ENCODE measurements at regions not wholly inside any gene's neighbourhood (a gene's known extent, or its start where the extent isn't known, plus 50 kb on each side); places are given as distances from the start of the nearest gene placed in this dataset.

GRCh38 chr13:65551208-65551607, 1678.9 kb downstream of the PCDH9 start:
- no peak for TF ChIP-seq CTCF (conservative IDR thresholded peaks at IDR 0.05; ENCODE audit: low read depth)
- CTCF ChIA-PET: no interaction called here
- POLR2A ChIA-PET (ENCODE audit: low non-redundant PET): no interaction called here
- no peak for DNase-seq (ENCODE audit: low spot score)
- H3K27ac ChIP-seq: no peak overlapping the region

GRCh38 chr13:65540175-65540574, 1690.0 kb downstream of the PCDH9 start:
- no peak overlapping the region for H3K27ac ChIP-seq
- POLR2A ChIA-PET (ENCODE audit: low non-redundant PET): no interaction called here
- no peak for DNase-seq (ENCODE audit: low spot score)
- CTCF ChIA-PET: interaction anchor here (0.6 kb wide), 1 partner anchor 490 kb away, joined by 3 read pairs; no protein-coding TSS in a partner anchor
- no peak for TF ChIP-seq CTCF (conservative IDR thresholded peaks at IDR 0.05; ENCODE audit: low read depth)

GRCh38 chr13:65535370-65535769, 1694.8 kb downstream of the PCDH9 start:
- POLR2A ChIA-PET (ENCODE audit: low non-redundant PET): no interaction called here
- no peak overlapping the region for H3K27ac ChIP-seq
- no peak for TF ChIP-seq CTCF (conservative IDR thresholded peaks at IDR 0.05; ENCODE audit: low read depth)
- DNase-seq (ENCODE audit: low spot score): no peak
- CTCF ChIA-PET: no interaction called here

- CTCF ChIA-PET: no interaction called here
- TF ChIP-seq CTCF (conservative IDR thresholded peaks at IDR 0.05; ENCODE audit: low read depth): no peak
- H3K27ac ChIP-seq: no peak overlapping the region
- POLR2A ChIA-PET (ENCODE audit: low non-redundant PET): no interaction called here
- no peak for DNase-seq (ENCODE audit: low spot score)
Measured at GRCh38 chr13:65532231-65532630, 1697.9 kb downstream of the PCDH9 start.

GRCh38 chr13:65530688-65531087, 1699.4 kb downstream of the PCDH9 start:
- POLR2A ChIA-PET (ENCODE audit: low non-redundant PET): no interaction called here
- TF ChIP-seq CTCF (conservative IDR thresholded peaks at IDR 0.05; ENCODE audit: low read depth): no peak
- CTCF ChIA-PET: no interaction called here
- H3K27ac ChIP-seq: no peak overlapping the region
- DNase-seq (ENCODE audit: low spot score): no peak

GRCh38 chr13:65529541-65529940, 1700.6 kb downstream of the PCDH9 start:
- no peak for DNase-seq (ENCODE audit: low spot score)
- H3K27ac ChIP-seq: no peak overlapping the region
- POLR2A ChIA-PET (ENCODE audit: low non-redundant PET): no interaction called here
- CTCF ChIA-PET: interaction anchor here (0.7 kb wide), 1 partner anchor 1699 kb away, joined by 5 read pairs; no protein-coding TSS in a partner anchor
- no peak for TF ChIP-seq CTCF (conservative IDR thresholded peaks at IDR 0.05; ENCODE audit: low read depth)

GRCh38 chr13:65508745-65509144, 1721.4 kb downstream of the PCDH9 start:
- no peak overlapping the region for H3K27ac ChIP-seq
- ChIA-PET POLR2A (ENCODE audit: low non-redundant PET) (no interaction called here), CTCF (no interaction called here)
- no peak for TF ChIP-seq CTCF (conservative IDR thresholded peaks at IDR 0.05; ENCODE audit: low read depth)
- no peak for DNase-seq (ENCODE audit: low spot score)
